Dermis blood vessel endothelial cell (primary cell): ENCODE measurements at regions not wholly inside any gene's neighbourhood (a gene's known extent, or its start where the extent isn't known, plus 50 kb on each side); places are given as distances from the start of the nearest gene placed in this dataset.
A peak's percentile ranks its signal among the peaks of the same experiment; 100 is the strongest.
"Not testable (repeated sequence)": the region's sequence is repeated elsewhere in the genome, so short reads cannot be mapped to it uniquely, and the experiment has no call there.

ENCODE experiments used
- DNase-seq: peaks from one replicate; pipeline ENCODE4 v3.0.0; 2010

DNA sequence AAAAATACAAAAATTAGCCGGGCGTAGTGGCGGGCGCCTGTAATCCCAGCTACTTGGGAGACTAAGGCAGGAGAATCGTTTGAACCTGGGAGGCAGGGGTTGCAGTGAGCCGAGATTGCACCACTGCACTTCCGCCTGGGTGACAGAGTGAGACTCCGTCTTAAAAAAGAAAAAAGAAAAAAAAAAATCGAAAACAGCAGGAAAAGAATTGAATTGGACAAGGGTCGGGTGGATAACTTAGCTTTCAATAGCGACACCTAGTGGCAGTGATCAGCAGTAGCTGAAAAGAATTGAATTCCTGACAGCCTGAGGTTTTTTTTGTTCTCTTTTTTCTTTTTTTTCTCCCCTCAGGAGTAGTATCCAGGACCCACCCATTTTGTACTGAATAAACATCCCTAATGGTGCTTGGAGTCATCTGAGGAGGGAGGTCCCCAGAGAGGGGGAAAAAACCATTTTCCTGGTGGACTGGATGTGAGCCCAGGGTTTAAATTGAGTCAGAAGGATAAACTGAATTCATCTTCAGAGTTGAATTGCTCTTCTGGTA lies 55.1 kb downstream of the CYCS start:
- DNase-seq, result peak; percentile 84

DNA sequence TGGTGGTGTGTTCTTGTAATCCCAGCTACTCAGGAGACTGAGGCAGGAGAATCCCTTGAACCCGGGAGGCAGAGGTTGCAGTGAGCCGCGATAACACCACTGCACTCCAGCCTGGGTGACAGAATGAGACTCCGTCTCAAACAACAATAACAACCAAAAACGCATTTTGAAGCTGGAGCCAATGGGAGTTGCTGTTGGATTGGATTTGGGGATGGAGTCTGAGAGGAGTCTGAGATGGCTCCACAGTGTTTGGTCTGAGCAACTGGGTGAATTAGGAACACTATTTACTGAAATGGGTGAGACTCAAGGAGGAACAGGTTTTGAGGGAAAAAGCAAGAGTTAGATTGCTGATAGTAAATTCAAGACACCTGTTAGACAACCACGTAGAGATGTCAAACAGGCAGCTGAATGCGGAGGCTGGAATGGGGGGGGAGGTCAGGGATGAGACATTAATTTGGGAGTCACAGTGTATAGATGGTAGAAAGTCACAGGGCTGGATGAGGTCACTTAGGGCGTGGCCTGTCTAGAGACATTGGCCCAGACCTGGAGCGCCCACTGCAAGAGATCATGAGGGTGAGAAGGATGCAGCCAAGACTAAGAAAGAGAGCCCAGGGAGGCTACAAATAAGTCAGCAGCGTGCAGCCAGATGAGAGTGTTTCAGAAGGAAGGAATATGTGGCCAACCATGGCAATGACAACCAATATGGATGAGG lies 56.4 kb downstream of the CYCS start:
- DNase-seq, result no peak

DNA sequence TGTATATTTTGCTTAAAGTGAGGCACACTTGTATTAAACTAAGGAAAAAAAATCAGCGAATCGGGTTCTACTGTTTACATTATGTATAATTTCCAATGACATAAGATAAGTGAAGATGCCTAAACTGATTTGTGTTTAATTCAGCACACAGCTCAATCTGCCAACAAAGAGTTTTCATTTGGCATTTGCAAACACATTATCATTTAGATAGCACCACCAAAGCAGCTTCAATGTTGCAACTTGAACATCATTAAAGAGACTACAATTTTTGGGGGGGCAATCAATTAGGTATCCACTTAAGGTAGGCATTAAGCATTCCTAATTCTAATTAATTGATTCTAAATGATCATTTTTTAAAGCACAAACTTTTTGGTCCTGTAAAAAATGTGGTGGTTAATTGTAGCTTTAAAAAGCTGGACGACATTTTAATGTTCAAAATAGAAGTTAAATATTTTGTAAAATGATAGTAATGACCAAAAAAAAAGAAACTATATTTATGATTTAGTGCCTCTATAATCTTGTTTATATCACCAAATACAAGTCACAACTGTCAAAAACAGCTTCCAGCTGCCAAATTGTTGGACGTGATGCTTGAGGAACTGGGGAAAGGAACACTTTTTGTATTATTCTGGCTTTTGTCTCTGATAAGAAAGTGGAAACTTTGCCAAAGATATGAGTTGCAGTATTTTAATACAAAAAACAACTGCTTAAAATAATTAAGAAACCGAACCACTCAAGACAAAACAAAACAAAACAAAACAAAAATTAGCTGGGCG lies 57.1 kb downstream of the CYCS start:
- no peak for DNase-seq

- no peak for DNase-seq
Observed at GRCh38 chr7:25066253-25066652, 58.8 kb downstream of the CYCS start.

DNA sequence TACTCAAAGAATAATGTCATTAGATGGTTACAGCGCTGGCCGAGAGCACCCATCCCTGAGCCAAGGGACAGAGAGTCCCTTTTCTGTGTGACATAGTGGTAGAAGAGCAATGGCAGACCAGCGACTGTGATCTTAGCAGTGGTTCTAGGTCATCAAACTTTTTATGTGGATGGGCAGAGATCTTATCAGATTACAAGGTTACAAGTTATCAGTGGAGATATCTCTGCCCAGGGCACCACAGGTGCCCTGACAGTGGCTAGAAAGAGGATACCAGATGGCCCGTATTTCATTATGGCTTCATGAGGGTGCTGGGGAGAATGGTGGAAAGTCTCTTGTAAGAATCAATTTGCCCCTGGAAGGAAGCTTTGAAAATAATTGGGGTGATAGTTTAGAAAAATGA lies 62.7 kb downstream of the CYCS start:
- DNase-seq, result no peak

DNA sequence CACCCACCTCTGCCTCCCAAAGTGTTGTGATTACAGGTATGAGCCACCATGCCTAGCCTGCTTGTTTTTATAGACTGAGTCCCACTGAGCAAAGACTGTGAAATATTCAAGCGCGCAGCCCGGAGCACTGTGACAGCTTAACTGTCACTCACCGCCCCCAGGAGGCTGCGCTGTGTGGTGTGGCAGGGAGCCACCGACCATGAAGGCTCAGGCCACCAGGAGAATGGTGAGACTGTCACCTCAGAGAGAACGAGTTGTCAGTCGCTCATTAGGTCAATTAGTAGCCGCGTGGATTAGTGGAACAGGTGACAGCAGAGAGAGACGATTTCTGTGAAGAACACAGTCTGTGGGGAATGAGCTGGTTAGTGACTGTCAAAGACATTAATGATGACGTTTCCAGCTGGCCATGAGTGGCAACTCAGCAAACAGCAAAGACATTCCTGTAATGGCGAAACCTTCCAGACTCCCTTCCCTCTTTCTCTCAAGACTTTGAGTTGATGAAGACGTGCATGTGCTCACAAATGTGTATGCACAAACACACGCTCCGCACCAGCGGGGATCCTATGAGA lies 64.5 kb downstream of the CYCS start:
- DNase-seq, result no peak

GRCh38 chr7:25059576-25059975 lies 65.5 kb downstream of the CYCS start:
- no peak for DNase-seq

DNA sequence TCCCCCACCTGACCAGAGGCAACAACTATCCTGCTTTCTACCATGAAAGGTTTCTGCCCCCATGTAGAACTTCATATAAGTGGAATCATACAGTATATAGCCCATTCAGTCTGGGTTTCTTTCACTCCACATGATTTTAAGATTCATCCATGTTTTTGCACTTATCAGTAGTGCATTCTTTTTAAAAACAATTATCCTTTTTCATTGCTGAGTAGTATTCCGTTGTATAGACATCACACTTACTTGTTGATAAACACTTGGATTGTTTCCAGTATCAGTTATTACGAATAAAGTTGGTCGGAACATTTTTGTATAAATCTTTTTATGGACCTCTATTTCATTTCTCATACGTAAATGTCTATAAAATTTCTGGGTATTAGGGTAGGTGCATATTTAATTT lies 68.7 kb downstream of the CYCS start:
- DNase-seq, result no peak

DNA sequence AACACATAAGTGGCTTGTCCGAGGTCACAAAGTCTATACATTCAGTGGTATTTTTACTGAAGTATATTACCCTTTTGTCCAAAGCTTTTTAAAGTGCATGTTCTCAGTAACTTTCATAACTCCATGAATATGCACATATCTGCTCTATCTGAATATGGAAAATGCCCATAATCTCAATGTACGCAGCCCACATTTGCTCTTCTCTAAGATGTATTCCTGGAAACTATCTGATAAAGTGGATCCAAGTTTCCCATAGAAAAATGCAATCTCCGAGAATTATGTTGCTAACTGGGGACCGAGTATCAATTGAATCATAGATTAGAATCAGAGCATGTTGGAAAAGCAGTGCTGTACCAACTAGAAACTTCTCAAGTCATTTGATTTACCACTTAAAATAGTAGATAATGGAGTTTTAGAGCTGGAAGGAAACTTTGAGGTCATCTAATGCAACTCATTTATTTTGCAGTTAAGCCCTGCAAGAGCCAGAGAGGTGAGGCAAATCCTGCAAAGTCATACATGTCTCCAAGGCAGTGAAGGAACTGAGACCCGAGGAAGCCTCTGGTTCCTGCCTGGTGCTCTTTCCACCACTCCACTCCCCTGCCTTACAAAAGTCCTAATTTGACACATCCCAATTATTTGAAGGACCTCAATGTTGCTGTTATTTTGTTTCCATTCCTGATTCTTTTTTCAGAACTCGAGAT lies 69.4 kb downstream of the CYCS start:
- DNase-seq, result no peak

DNA sequence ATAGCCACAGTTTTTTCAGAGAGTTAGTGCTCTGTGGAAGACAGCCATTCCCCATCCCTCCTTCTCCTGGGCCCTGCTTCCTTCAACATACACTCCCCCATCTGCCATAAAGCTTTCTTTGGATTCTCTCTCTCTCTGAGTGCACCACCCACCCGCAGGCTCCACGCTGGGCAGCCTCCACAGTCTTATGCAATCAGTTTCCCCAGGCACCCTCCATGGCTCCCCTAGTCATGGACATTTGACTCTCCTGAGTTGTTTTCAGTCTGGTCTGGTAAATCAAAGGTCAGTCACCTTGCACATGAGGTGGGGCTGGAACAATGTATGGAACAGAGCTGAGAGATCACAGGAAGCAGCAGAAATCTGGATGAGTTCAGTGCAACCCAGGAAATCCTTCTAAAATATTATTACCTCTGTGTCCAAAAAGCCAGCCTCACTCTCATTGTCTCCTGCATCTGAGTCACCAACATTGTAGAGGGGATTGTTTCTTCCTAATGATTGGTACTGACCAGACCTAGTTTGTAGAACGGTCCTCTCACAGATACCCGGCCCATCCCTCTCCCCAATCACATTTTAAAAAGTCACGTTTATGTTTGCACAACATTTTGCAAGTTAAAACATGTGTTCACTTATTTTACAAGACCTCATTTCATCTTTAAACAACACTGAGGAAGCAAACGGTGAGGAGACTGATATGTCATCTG lies 70.1 kb downstream of the CYCS start:
- DNase-seq, result no peak

GRCh38 chr7:25050223-25050622 lies 70.2 kb upstream of the OSBPL3 start:
- DNase-seq, result no peak

GRCh38 chr7:25048444-25048834 lies 68.5 kb upstream of the OSBPL3 start:
- no peak for DNase-seq

- not testable (repeated sequence) for DNase-seq
Observed at GRCh38 chr7:25047571-25048443, 67.8 kb upstream of the OSBPL3 start.

DNA sequence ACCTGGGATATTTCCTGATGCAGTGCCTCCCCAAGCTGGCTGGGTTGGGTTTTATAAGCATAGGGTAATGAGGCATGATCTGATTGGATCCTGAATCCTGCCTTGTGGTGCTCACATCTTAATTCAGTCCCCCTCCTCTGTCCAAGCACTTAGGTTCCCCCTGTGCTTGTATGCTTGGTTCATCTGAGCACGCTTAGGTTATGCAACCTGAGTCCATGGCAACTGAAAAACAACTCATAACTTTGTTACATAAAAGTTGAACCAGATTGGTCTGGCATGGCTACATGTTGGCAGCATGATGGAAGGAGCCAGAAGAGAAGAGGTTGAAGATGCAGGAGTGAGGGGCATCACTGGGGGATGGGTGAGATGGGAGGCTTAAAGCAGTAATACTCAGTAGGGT lies 57.3 kb upstream of the OSBPL3 start:
- no peak for DNase-seq

DNA sequence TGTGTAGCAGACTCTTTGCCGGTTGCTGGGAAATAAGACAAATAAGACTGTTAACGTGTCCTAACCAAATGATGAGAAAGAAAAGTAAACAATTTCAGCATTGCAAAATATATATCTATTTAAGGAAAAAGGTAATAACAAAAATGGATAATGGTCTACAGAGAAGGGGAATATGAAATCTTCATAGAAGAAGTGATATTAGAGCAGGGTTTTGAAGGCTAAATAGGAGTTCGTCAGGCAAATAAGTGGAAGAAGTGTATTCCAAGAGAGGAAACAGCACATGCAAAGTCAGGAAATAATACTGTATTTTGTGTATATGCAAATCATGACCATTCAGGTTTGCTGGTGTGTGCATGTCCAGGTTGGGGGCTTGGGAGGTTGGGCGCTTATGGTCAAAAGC lies 55.3 kb upstream of the OSBPL3 start:
- no peak for DNase-seq

DNA sequence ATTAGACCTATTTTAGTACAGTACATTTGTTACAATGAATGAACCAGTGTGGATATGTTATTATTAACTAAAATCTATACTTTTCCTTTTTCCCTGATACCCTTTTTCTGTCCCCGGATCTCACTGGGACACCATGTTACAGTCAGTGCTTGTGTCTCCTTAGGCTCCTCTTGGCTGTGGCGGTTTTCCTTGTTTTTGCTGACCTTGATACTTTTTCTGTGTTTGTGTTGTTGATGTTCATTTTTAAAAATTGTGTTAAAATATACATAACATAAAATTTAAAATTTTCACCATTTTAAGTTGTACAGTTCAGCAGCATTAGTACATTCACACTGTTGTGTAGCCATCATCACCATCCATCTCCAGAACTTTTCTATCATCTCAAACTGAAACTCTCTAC lies 54.2 kb upstream of the OSBPL3 start:
- no peak for DNase-seq

DNA sequence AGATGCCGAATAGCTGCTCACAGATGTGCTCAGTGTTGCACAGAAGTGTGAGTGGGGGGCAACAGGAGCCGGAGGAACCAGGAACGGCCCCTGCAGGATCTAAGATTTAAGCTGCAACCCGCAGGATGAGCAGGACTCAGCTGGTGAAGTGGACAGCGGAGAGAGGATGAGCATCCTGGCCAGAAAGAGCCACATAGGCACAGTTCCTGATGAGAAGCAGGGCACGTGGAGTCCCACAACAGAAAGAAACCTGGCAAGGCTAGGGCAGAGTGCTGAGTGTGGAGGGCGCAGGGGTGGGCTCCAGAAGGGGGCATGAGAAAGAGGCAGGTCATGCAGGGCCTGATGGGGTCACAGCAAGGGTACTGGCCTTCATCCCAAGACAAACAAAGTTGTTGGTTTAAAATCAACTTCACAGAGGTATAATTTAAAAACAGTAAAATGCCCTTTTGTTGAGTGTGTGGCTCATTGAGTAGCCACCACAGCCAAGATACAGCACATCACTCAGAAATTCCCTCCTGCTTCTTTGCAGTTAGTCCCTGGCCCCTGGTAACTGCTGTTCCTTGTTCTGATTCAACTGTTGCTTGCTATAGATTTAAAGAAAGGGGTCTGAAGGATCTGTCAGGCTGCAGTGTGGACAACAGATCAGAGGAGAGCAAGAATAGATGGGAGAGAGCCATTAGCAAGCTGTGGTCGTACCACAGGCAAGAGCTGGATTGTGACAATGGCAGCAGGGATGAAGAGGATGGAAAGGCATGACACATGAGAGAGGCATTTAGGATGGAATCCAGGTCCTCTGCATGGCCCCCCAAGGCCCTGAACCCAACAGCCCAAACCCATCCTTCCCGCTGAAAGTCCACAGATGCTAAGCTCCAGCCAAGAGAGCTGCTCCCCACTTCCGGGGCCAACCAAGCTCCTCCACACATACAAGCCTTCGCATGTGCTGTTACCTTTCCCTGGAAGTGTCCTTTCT lies 53.1 kb upstream of the OSBPL3 start:
- DNase-seq, result no peak

DNA sequence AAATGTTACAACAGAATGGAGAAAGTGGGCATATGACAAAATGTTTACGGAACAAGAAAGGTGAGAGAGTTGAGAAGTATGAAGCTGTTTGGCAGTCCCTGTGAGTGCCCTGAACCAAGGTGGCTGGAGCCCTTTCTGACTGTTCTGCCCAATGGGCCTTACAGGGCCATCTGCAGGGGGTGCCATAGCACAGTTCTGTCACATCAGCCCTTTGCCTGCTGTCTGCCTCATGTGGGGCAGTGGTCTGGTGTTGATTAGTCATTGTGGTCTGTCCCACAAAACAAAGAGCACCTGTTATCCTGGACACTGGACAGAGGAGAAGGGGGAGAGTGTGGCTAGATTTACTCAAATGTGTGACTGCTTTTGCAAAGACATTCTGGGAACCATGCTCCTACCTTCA lies 51.5 kb upstream of the OSBPL3 start:
- no peak for DNase-seq

GRCh38 chr7:25031007-25031406 lies 51.0 kb upstream of the OSBPL3 start:
- no peak for DNase-seq
